GM12878 (cell line): ENCODE measurements at regions not wholly inside any gene's neighbourhood (a gene's known extent, or its start where the extent isn't known, plus 50 kb on each side); places are given as distances from the start of the nearest gene placed in this dataset.

Experiments used
- EZH2 ChIP-seq: IDR thresholded peaks from 2 replicates; pipeline ENCODE4 v1.6.1; 2012; ENCODE audit warnings: low read depth, mild to moderate bottlenecking, control low read depth, inconsistent platforms, low read length, borderline replicate concordance; ENCODE audit not compliant: control insufficient read depth
- MXI1 ChIP-seq: fragments of 150-350 bp; IDR thresholded peaks from 2 replicates; pipeline ENCODE4 v1.6.1; 2011; ENCODE audit warnings: low read depth, mild to moderate bottlenecking, inconsistent platforms, low read length, improper control_type of control experiment
- NRF1 ChIP-seq: conservative IDR thresholded peaks from 2 replicates; pipeline ENCODE4 v1.6.1; 2011; ENCODE audit warnings: mild to moderate bottlenecking, low read depth, low read length, improper control_type of control experiment
- PAX8 ChIP-seq: fragments of 450-650 bp; IDR thresholded peaks from 2 replicates; pipeline ENCODE4 v1.6.1; 2017; ENCODE audit warnings: mild to moderate bottlenecking, moderate library complexity
- RCOR1 ChIP-seq: conservative IDR thresholded peaks from 2 replicates; pipeline ENCODE4 v1.6.1; 2012; ENCODE audit warnings: low read depth, low read length, improper control_type of control experiment
- TF ChIP-seq, protein P1 (sequence below): fragments of 450-650 bp; IDR thresholded peaks from 2 replicates; pipeline ENCODE4 v1.6.1; 2016; ENCODE audit warnings: mild to moderate bottlenecking, moderate library complexity, borderline replicate concordance
- TF ChIP-seq, protein P2 (sequence below): IDR thresholded peaks from 2 replicates; pipeline ENCODE4 v1.6.1; 2012; ENCODE audit warnings: mild to moderate bottlenecking, low read depth, low read length

DNA sequence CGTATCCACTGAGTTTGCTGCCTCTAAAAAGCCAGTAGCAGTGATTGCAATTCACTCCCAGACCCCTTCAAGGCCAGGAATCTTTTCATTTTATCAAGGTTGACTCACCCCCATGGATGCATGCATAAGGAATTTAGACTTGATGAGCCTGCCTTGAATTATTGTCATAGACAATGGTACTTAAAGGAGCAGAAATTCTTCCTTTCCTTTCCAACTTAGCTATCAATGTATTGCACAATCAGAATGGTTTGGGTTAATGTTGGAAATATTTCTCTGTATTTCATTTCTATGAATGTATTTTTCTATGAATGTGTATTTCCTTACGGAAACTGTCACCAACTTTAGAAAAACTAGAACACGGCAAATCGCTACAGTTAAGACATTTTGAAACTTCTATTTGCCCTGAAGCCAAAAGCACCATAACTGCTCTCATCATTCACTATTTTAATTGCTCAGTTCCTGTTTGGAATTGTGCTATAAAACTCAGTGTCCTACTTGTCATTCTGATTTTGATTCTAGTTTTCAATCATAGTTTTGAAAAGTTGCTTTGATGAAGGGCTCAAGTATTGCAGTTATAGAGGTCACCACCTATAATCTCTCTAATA, 355.7 kb upstream of the AKR1E2 start (continued):
- TF ChIP-seq NRF1 (no peak), PAX8 (no peak), MXI1 (no peak), RCOR1 (no peak), EZH2 (no peak)
- TF ChIP-seq, protein P1, sequence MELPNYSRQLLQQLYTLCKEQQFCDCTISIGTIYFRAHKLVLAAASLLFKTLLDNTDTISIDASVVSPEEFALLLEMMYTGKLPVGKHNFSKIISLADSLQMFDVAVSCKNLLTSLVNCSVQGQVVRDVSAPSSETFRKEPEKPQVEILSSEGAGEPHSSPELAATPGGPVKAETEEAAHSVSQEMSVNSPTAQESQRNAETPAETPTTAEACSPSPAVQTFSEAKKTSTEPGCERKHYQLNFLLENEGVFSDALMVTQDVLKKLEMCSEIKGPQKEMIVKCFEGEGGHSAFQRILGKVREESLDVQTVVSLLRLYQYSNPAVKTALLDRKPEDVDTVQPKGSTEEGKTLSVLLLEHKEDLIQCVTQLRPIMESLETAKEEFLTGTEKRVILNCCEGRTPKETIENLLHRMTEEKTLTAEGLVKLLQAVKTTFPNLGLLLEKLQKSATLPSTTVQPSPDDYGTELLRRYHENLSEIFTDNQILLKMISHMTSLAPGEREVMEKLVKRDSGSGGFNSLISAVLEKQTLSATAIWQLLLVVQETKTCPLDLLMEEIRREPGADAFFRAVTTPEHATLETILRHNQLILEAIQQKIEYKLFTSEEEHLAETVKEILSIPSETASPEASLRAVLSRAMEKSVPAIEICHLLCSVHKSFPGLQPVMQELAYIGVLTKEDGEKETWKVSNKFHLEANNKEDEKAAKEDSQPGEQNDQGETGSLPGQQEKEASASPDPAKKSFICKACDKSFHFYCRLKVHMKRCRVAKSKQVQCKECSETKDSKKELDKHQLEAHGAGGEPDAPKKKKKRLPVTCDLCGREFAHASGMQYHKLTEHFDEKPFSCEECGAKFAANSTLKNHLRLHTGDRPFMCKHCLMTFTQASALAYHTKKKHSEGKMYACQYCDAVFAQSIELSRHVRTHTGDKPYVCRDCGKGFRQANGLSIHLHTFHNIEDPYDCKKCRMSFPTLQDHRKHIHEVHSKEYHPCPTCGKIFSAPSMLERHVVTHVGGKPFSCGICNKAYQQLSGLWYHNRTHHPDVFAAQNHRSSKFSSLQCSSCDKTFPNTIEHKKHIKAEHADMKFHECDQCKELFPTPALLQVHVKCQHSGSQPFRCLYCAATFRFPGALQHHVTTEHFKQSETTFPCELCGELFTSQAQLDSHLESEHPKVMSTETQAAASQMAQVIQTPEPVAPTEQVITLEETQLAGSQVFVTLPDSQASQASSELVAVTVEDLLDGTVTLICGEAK = no peak
- TF ChIP-seq, protein P2, sequence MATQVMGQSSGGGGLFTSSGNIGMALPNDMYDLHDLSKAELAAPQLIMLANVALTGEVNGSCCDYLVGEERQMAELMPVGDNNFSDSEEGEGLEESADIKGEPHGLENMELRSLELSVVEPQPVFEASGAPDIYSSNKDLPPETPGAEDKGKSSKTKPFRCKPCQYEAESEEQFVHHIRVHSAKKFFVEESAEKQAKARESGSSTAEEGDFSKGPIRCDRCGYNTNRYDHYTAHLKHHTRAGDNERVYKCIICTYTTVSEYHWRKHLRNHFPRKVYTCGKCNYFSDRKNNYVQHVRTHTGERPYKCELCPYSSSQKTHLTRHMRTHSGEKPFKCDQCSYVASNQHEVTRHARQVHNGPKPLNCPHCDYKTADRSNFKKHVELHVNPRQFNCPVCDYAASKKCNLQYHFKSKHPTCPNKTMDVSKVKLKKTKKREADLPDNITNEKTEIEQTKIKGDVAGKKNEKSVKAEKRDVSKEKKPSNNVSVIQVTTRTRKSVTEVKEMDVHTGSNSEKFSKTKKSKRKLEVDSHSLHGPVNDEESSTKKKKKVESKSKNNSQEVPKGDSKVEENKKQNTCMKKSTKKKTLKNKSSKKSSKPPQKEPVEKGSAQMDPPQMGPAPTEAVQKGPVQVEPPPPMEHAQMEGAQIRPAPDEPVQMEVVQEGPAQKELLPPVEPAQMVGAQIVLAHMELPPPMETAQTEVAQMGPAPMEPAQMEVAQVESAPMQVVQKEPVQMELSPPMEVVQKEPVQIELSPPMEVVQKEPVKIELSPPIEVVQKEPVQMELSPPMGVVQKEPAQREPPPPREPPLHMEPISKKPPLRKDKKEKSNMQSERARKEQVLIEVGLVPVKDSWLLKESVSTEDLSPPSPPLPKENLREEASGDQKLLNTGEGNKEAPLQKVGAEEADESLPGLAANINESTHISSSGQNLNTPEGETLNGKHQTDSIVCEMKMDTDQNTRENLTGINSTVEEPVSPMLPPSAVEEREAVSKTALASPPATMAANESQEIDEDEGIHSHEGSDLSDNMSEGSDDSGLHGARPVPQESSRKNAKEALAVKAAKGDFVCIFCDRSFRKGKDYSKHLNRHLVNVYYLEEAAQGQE = no peak
